GM21447 (cell line): ENCODE measurements at regions not wholly inside any gene's neighbourhood (a gene's known extent, or its start where the extent isn't known, plus 50 kb on each side); places are given as distances from the start of the nearest gene placed in this dataset.
"Not testable (repeated sequence)": the region's sequence is repeated elsewhere in the genome, so short reads cannot be mapped to it uniquely, and the experiment has no call there.

ENCODE experiments used
- ATAC-seq: cut with Tn5 transposase; IDR thresholded peaks from one replicate; pipeline ENCODE4 v1.9.1; 2021; ENCODE audit not compliant: unreplicated experiment

DNA sequence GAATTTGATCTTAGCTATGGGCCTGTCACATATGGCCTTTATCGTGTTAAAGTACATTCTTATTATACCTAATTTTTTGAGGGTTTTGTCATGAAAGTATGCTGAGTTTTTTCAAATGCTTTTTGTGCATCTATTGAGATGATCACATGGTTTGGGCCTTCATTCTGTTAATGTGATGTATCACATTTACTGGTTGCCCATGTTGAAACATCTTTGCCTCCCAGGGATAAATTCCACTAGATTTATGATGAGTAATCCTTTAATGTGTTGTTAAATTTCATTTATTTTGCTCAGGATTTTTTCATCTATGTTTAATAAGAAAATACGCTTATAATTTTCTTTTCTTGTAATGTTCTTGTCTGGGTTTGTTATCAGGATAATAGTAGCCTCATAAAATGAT is 442.0 kb downstream of the MDFIC start:
- ATAC-seq: no peak

DNA sequence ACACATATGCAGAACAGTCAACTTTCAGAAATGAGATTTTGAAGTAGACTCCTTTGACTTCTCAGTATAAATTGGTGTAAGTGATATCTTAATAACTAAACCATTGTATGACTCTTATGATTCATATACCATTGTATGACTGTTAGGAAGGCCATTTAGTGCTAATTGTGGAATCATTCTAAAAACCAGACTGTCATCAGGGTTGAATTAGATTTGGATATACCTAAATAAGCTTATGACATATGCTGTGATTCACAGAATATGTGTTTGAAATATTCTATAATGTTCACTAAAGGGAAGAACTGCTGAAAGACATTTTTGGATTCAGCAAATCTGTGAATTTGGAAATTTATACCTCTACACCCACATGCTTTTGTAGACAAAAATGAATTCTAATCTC is 438.1 kb downstream of the MDFIC start:
- no peak for ATAC-seq

DNA sequence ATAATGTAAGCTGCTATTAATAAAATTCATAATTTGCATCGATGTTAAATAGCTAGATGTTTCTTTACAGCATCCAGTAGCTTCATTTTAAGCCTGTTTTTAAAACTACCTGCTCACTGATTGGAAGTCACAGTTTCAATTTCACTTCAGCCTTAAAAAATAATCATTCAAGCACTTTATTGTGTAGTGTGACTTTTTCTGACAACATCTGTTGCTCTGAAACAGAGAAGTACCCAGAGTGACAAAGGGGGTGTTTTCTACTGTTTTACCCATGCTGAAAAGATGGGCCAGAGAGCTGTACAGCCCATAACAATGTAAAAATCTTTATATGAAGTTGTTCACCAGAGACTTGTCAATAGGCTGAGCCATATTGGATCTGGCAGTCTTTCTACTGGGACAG is 437.2 kb downstream of the MDFIC start:
- no peak for ATAC-seq

- ATAC-seq: no peak
Observed at GRCh38 chr7:115357703-115357999, 435.8 kb downstream of the MDFIC start.

DNA sequence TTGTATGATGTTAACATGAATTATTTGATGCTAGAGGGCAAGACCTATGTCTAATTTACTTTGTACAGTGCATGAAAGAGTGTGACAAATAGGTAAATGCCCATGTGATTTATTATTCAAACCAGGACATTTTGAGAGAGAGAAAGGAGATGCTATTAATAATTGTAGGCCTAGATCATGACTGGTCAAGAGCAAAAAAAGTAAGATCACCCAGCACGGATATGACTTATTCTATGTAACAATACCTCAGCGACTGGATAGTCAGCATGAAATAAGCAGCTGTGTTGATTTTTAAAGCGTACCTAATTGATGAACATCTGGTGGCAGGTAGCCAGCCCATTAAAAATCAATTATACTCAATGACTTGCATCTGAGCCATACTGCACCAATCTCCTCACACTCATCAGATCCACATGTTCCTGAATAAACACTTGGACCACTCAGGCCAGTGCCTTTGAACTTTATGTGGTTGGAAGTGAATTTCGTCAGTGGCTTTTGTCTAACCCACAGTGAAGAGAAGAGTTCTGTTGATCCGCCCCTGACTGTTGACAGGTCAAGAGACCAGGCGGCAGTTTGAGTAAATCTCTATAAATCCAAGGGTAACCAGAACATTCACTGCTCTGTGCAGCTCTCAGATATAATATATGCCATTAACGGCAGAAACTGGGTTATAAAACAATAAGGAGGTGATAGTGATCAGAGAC is 435.3 kb downstream of the MDFIC start:
- no peak for ATAC-seq

GRCh38 chr7:115356139-115356746 is 434.3 kb downstream of the MDFIC start:
- ATAC-seq: no peak

- no peak for ATAC-seq
Observed at GRCh38 chr7:115354925-115355324, 433.0 kb downstream of the MDFIC start.

GRCh38 chr7:115352375-115352774 is 430.5 kb downstream of the MDFIC start:
- ATAC-seq: no peak

DNA sequence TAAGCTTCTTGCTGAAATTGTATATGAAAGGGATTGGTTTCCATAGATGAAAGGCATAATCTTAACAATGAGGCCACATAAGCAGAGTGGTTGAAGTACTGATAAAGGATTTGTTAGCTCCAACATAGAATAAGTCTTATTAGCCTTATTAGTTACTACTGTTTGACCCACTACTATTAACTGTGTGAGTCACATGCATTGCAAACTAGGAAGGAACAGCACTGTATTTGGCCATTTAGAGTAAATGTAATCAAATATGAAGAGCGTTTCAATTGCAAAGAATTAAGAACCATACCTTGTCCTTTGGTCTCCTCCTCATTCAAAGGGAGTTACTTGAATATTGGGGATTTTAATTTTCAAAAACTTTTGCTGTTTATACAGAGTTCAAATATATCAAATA is 428.9 kb downstream of the MDFIC start:
- ATAC-seq: no peak

DNA sequence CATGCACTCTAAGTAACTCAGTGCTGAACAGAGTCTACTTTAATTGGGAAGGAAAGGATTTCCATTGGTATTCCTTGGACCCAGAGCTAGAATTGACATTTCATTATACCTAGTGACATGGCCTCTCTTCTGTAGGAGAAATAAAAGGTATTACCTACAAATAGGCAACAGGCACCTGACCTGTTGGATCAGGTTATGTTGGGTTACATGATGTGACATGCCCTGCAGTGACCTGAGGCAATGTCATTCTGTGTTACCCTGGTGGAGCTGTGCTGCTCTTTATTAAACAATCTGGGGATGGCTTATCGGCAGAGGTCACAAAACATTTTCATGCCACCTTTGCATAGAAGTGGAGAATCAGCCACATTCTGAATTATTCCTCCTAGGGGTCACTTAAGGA is 427.7 kb downstream of the MDFIC start:
- no peak for ATAC-seq

DNA sequence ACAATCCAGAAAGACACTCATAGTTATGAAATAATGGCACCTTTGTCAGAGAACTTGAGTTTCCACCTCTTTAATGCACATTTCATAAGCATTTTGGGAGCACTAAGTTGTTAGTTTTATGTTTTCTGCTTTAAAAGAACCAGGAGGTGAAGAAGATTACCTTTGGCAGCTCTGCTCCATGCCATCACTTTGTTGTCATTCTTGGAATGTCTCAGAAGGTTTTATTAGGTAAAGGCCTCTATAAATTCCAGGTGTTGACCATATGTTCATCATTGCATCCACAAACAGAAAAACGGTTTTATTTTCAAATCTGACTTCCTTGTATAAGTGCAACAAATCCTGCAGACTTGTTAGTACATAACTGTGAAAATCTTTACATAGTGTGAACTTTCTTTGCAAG is 424.8 kb downstream of the MDFIC start:
- no peak for ATAC-seq

GRCh38 chr7:115340828-115341227 is 418.9 kb downstream of the MDFIC start:
- no peak for ATAC-seq

- ATAC-seq: no peak
Observed at GRCh38 chr7:115338016-115338415, 416.1 kb downstream of the MDFIC start.

GRCh38 chr7:115332691-115333090 is 410.8 kb downstream of the MDFIC start:
- ATAC-seq: no peak

DNA sequence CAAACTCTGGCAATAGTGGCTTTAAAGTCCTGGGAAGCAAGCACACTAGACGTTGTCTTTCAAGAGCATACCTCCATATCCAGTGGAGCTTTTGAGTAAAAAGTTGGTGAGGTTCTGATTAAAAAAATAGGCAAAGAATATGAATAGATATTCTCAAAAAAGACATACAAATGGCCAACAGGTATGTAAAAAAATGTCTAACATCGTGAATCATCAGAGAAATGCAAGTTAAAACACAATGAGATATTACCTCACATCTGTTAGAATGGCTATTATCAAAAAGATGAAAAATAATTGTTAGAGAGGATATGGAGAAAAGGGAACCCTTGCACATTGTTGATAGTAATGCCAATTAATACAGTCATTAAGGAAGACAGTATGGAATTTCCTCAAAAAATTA is 407.1 kb downstream of the MDFIC start:
- no peak for ATAC-seq

DNA sequence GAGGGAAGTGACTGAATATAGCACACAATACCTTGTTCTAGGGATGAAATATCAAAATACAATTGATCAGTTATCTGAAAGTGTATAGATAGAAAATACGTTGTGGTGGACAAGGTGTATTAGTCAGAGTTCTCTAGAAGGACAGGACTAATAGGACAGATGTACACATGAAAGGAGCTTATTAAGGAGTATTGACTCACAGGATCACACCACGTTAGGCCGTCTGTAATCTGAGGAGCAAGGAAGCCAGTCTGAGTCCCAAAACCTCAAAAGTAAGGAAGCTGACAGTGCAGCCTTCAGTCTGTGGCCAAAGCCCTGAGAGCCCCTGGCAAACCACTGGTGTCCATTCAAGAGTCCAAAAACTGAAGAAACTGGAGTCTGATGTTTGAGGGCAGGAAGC is 406.1 kb downstream of the MDFIC start:
- ATAC-seq: no peak

- no peak for ATAC-seq
Observed at GRCh38 chr7:115327326-115327725, 405.4 kb downstream of the MDFIC start.

DNA sequence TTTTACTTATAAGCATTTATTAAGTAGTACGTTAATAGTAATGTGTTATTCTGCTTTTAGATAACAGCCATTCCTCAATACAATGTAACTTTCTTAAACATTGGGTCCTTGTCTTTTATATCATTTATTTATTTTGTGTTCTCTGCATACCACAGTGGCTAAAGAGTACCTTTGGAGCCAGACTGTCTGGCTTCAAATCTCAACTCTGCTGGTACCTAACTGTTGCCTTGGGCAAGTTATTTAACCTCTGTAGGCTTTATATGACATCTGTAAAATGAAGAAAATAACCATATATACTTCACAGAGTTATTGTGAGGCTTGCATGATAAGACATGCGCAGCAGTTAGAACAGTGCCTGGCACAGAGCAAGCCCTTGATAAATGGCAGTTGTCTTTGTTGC is 397.6 kb downstream of the MDFIC start:
- no peak for ATAC-seq

- ATAC-seq: not testable (repeated sequence)
Observed at GRCh38 chr7:115310316-115310715, 388.4 kb downstream of the MDFIC start.

GRCh38 chr7:115306586-115306985 is 384.7 kb downstream of the MDFIC start:
- no peak for ATAC-seq

- ATAC-seq: no peak
Observed at GRCh38 chr7:115300231-115300870, 378.5 kb downstream of the MDFIC start.

GRCh38 chr7:115299397-115300037 is 377.6 kb downstream of the MDFIC start:
- no peak for ATAC-seq
